ENCODE measurements at regions not wholly inside any gene's neighbourhood (a gene's known extent, or its start where the extent isn't known, plus 50 kb on each side); places are given as distances from the start of the nearest gene placed in this dataset.

DNA sequence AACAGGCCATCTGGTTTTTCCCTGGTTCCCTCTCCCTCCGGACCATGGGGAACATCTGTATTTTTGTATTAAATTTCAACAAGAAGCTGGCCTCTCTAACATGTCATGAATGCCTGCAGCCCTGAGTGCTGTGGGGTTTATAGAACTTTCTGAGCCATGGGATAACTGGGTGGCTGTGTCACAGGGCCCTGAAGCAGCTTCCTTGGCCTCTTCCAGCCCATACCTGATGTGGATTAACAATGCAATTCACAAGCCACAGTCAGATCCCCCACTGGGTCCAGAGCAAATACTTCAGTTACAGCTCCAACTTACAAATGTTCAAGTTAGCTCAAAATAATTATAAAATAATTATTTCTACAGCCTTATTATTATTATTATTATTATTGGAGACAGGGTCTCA, 307.8 kb upstream of the CELF4 start:
- no peak overlapping the region for H3K4me3 ChIP-seq
- H3K27ac ChIP-seq, result no peak overlapping the region
- TF ChIP-seq, protein P1, sequence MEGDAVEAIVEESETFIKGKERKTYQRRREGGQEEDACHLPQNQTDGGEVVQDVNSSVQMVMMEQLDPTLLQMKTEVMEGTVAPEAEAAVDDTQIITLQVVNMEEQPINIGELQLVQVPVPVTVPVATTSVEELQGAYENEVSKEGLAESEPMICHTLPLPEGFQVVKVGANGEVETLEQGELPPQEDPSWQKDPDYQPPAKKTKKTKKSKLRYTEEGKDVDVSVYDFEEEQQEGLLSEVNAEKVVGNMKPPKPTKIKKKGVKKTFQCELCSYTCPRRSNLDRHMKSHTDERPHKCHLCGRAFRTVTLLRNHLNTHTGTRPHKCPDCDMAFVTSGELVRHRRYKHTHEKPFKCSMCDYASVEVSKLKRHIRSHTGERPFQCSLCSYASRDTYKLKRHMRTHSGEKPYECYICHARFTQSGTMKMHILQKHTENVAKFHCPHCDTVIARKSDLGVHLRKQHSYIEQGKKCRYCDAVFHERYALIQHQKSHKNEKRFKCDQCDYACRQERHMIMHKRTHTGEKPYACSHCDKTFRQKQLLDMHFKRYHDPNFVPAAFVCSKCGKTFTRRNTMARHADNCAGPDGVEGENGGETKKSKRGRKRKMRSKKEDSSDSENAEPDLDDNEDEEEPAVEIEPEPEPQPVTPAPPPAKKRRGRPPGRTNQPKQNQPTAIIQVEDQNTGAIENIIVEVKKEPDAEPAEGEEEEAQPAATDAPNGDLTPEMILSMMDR (IDR thresholded peaks at IDR 0.05), result no peak
- peaks cover 3% of the 10 kb centered on the region for H3K9me3 ChIP-seq
- no peak for ATAC-seq
- no peaks in the 10 kb centered on the region for H3K27me3 ChIP-seq (ENCODE audit: low read depth)
- DNase-seq, result no peak
- H3K4me1 ChIP-seq, result no peaks in the 10 kb centered on the region
- intact Hi-C loops (cut with DNase I), result no loop called here
- no peaks in the 10 kb centered on the region for H3K36me3 ChIP-seq

DNA sequence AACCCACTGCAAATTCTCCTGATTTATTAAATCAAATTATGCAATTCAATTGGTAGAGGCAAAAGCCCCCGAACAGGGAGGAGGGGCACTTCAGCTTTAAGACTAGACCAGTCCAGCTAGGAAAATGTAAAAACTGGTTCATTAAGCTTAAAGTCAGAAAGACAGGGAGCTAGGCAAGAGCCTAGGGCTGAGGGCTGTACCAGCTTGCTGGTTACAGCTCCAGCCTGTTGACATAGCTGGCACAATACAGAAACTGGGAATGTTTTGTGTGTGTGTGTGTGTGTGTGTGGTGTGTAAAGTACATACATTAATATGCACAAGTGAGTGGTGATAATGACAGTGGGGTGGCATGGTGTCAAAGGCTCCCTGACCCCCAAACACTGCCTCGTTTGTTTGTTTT, 307.0 kb upstream of the CELF4 start:
- DNase-seq, result no peak
- TF ChIP-seq, protein P1 (IDR thresholded peaks at IDR 0.05), result no peak
- ATAC-seq, result no peak
- H3K9me3 ChIP-seq, result no peaks in the 10 kb centered on the region
- no peak overlapping the region for H3K4me3 ChIP-seq
- H3K36me3 ChIP-seq, result no peaks in the 10 kb centered on the region
- H3K27me3 ChIP-seq (ENCODE audit: low read depth), result no peaks in the 10 kb centered on the region
- intact Hi-C loops (cut with DNase I), result no loop called here
- H3K27ac ChIP-seq, result no peak overlapping the region
- H3K4me1 ChIP-seq, result no peaks in the 10 kb centered on the region

DNA sequence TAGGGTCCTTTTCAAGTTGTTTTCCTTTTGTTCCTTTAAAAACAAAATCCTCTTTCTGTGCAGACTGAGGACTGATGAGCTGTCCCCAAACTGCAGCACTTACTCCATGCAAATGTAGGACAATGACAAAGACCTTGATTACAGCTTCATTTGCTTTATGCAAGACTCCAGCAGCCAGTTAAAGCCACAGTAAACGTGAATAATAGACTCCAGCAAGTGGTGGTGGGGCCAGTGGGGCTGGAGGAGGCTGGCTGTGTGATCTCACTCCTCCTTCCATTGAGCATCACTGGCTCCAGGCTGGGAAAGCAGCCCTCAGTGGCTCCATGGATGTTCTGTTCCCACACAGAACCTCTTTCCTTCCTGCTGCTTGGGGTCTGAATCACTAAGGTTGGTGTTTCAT, 306.0 kb upstream of the CELF4 start:
- ATAC-seq, result no peak
- Histone ChIP-seq H3K27me3 (ENCODE audit: low read depth) (no peaks in the 10 kb centered on the region), H3K9me3 (no peaks in the 10 kb centered on the region), H3K36me3 (no peaks in the 10 kb centered on the region), H3K4me3 (no peak overlapping the region), H3K27ac (no peak overlapping the region), H3K4me1 (no peaks in the 10 kb centered on the region)
- TF ChIP-seq, protein P1 (IDR thresholded peaks at IDR 0.05), result no peak
- DNase-seq, result no peak
- intact Hi-C loops (cut with DNase I), result no loop called here

DNA sequence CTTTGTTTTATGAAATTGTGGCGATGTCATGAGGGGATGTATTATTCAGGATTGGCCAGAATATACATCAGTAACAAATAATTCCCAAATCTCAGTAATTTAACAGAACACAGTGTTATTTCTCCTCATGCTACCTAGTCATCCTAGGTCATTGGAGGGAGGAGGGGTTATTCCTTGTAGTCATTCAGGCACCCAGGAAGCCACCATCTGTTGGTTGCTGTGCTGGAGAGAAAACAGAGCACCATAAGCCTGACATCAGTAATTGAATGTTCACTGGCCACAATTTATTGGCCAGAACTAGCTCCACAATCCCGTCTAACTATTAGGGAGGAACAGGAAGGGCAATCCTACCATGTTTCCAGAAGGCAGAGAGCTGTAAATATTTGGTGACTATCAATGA, 303.5 kb upstream of the CELF4 start:
- no peak for ATAC-seq
- intact Hi-C loops (cut with DNase I), result no loop called here

DNA sequence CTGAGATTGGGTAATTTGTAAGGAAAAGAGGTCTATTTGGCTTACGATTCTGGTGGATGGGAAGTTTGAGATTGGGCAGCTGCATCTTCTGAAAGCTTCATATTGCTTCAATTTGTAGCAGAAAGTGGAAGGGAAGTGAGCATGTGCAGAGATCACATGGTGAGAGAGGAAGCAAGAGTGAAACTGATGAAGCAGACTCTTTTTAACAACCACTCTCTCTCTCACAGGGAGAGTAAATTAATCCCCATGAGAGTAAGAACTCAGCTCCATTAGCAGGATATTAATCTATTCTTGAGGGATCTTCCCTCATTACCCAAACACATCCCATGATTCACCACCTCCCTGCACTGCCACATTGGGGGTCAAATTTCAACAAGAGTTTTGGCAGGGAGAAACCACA, 298.5 kb upstream of the CELF4 start:
- no peaks in the 10 kb centered on the region for H3K36me3 ChIP-seq
- TF ChIP-seq, protein P1 (IDR thresholded peaks at IDR 0.05), result no peak
- H3K9me3 ChIP-seq, result no peaks in the 10 kb centered on the region
- intact Hi-C loops (cut with DNase I), result no loop called here
- no peak overlapping the region for H3K4me3 ChIP-seq
- ATAC-seq (no peak), DNase-seq (no peak)
- H3K4me1 ChIP-seq, result no peaks in the 10 kb centered on the region
- H3K27ac ChIP-seq, result no peak overlapping the region
- H3K27me3 ChIP-seq (ENCODE audit: low read depth), result no peaks in the 10 kb centered on the region

More for the DNA sequence above, 303.5 kb upstream of the CELF4 start:
- Histone ChIP-seq H3K27ac (no peak overlapping the region), H3K4me3 (no peak overlapping the region), H3K9me3 (no peaks in the 10 kb centered on the region), H3K4me1 (no peaks in the 10 kb centered on the region), H3K27me3 (ENCODE audit: low read depth) (no peaks in the 10 kb centered on the region), H3K36me3 (no peaks in the 10 kb centered on the region)
- DNase-seq, result no peak
- TF ChIP-seq, protein P1 (IDR thresholded peaks at IDR 0.05), result no peak

DNA sequence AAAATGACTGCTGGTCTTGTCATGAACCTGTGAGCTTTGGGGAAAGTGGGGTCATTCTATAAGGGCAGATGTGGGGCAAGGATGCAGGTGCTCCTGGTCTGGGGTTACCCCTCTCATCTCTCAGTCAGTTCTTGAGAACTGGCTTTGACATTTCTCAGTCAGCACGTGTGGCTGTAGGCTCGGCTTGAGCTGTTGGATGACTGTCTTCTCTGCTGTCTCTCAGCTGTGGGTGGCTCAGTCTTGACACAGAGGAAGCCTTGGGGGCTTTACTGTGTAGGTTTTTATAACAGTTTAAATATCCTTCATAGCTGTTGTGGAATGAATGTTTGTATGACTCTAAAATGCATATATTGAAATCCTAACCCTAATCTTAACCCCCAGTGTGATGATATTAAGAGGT, 296.4 kb upstream of the CELF4 start:
- no peaks in the 10 kb centered on the region for H3K4me1 ChIP-seq
- no peaks in the 10 kb centered on the region for H3K9me3 ChIP-seq
- no peaks in the 10 kb centered on the region for H3K27me3 ChIP-seq (ENCODE audit: low read depth)
- intact Hi-C loops (cut with DNase I), result no loop called here
- DNase-seq (no peak), ATAC-seq (no peak)
- TF ChIP-seq, protein P1 (IDR thresholded peaks at IDR 0.05), result no peak
- no peak overlapping the region for H3K4me3 ChIP-seq
- no peak overlapping the region for H3K27ac ChIP-seq
- H3K36me3 ChIP-seq, result no peaks in the 10 kb centered on the region
